ENCODE measurements at regions not wholly inside any gene's neighbourhood (a gene's known extent, or its start where the extent isn't known, plus 50 kb on each side); places are given as distances from the start of the nearest gene placed in this dataset.

- TF ChIP-seq CTCF (IDR thresholded peaks at IDR 0.05), result no peak
Observed at GRCh38 chr13:85288698-85289097, 510.5 kb downstream of the SLITRK6 start.

GRCh38 chr13:85287528-85287927, 511.7 kb downstream of the SLITRK6 start:
- no peak for TF ChIP-seq CTCF (IDR thresholded peaks at IDR 0.05)

DNA sequence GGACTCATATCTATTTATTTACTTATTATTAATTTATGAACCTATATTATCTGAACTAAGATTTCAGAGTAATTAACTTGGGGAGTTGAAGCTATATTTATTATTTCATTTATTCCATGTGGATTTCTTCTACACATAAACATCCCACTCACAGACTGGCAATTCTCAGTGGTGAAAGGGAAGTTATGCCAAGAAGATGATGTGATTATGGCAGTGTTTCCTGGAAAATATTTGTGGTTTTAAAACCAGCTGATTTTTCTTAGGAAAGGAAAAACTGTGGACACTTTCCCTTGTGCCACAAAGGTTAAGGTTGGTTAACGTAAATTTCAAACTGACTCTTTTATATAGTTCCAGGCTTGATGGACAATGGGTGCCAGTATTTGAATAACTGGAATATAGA, 513.1 kb downstream of the SLITRK6 start:
- TF ChIP-seq CTCF (IDR thresholded peaks at IDR 0.05), result no peak

DNA sequence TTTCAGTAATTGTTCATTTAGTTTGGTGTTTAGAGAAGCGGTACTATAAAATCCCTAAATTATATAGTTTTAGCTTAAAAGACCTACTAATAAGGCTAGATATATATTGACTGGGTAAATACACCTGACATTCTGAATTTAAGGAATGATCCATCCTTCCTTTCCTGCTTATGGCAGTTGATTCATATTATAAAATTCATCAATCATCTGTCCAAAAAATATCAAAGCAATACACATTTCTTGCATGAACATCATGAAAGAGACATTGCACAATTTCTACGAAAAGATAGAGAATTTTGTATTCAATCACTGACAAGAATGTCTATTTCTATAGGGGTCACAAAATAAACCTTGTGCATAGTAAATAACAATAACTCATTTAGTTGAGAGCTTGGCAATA, 514.9 kb downstream of the SLITRK6 start:
- TF ChIP-seq CTCF (IDR thresholded peaks at IDR 0.05), result no peak

GRCh38 chr13:85283408-85283807, 515.8 kb downstream of the SLITRK6 start:
- no peak for TF ChIP-seq CTCF (IDR thresholded peaks at IDR 0.05)

DNA sequence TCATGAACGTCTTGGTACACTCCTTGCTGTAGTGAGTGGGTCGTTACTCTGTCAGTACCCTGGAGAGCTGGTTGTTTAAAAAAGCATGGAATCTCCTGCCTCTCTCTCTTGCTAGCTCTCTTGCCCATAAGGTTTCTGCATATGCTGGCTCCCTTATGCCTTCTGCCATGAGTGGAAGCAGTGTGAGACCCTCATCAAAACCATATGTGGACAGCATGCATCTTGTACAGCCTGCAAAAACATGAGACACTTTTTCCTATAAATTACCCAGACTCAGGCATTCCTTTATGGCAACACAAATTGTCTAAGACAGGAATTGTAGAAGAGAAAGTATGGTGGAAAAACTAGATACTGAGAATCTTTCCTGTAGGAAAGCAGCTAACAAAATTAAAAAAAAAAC, 516.3 kb downstream of the SLITRK6 start:
- no peak for TF ChIP-seq CTCF (IDR thresholded peaks at IDR 0.05)

DNA sequence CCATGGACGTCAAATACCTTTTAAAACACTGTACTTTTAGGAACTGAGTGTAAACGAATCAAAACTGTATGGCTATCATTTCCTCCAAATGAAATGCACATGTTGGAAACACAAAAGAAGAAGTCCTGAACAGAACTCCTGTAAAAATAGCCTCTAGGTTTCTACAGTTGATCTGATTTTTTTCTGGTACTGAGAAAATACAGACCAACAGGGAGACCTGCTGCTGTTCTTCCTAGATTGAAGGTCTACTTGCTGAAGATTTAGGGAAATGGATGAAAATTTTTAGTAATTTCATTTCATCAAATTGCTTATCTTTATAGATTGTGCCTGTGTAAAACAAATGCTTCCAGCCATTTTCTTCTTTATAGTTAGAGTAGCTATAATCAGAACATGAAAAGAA, 520.4 kb downstream of the SLITRK6 start:
- no peak for TF ChIP-seq CTCF (IDR thresholded peaks at IDR 0.05)

- TF ChIP-seq CTCF (IDR thresholded peaks at IDR 0.05), result no peak
Observed at GRCh38 chr13:85277748-85278147, 521.5 kb downstream of the SLITRK6 start.

Data from LNCAP (cell line).